GM12878 (cell line): ENCODE measurements at regions not wholly inside any gene's neighbourhood (a gene's known extent, or its start where the extent isn't known, plus 50 kb on each side); places are given as distances from the start of the nearest gene placed in this dataset.

ENCODE experiments used
- ATAC-seq: fragments of 200-7000 bp; cut with Tn5 transposase; 3 replicates; pipeline ENCODE4 v1.9.1; 2020; ENCODE audit warnings: mild to moderate bottlenecking, moderate library complexity
- BruUV-seq: library from RNA; stranded (reverse); fragments of 400-500 nt; replicated peaks from 2 replicates; lab custom pipeline; 2021; lab: Mats Ljungman, UMichigan
- CTCF ChIA-PET: fragments of 300-600 bp; sonication (Branson Sonifier 250); formaldehyde crosslinking; extraction: SDS; loops from one replicate; lab custom pipeline; 2021; ENCODE audit warnings: inconsistent platforms; lab: Yijun Ruan, JAX
- POLR2A ChIA-PET: fragments of 350-600 bp; formaldehyde crosslinking; extraction: SDS; loops from one replicate; lab custom pipeline; 2021; ENCODE audit warnings: inconsistent platforms; lab: Charles Lee
- RAD21 ChIA-PET: fragments of 300-600 bp; sonication (Branson Sonifier 250); formaldehyde crosslinking; loops from one replicate; lab custom pipeline; 2023; ENCODE audit warnings: antibody characterized with exemption; ENCODE audit not compliant: unreplicated experiment; lab: Charles Lee
- SMC1A ChIA-PET: fragments of 300-600 bp; sonication (Branson Sonifier 250); formaldehyde crosslinking; loops from one replicate; lab custom pipeline; 2023; ENCODE audit not compliant: unreplicated experiment, uncharacterized antibody; lab: Charles Lee
- DNase-seq: peaks from one replicate; pipeline ENCODE4 v3.0.0-alpha.2; 2011; ENCODE audit warnings: low read depth, low spot score
- FAIRE-seq: peaks from 3 replicates; lab custom pipeline; 2011; peaks lifted over from hg19 to GRCh38; lab: Jason Lieb, UNC
- H2AFZ ChIP-seq: 2 replicates; pipeline ENCODE4 v1.6.0; 2011; ENCODE audit warnings: low read depth, low read length, control low read depth; ENCODE audit not compliant: control insufficient read depth
- H3K27ac ChIP-seq: 2 replicates; pipeline ENCODE4 v1.5.1; 2011; ENCODE audit warnings: control low read depth; ENCODE audit not compliant: control insufficient read depth, insufficient read depth
- H3K27me3 ChIP-seq, 2 experiments: replicated peaks in 1 of 2; 2 replicates each; pipeline versions ENCODE4 v1.6.0 to v1.6.1; 2011; ENCODE audit warnings: low read length in 1 of 2; ENCODE audit not compliant: control insufficient read depth in 2 of 2, insufficient read depth in 2 of 2
- H3K36me3 ChIP-seq, 2 experiments: 2 replicates each; pipeline ENCODE4 v1.5.1; 2011; ENCODE audit warnings: low read length in 1 of 2; ENCODE audit not compliant: control insufficient read depth in 2 of 2, insufficient read depth in 2 of 2
- H3K4me1 ChIP-seq: 2 replicates; pipeline ENCODE4 v1.6.1; 2011; ENCODE audit warnings: mild to moderate bottlenecking, low read length, moderate library complexity, mixed read lengths; ENCODE audit not compliant: control insufficient read depth, insufficient read depth
- H3K4me2 ChIP-seq: 2 replicates; pipeline ENCODE4 v1.6.0; 2011; ENCODE audit warnings: control low read depth; ENCODE audit not compliant: control insufficient read depth, insufficient read depth
- H3K4me3 ChIP-seq: fragments of 200-600 bp; sonication (generic); 2 replicates; pipeline ENCODE4 v1.5.1; 2016
- H3K79me2 ChIP-seq: 2 replicates; pipeline ENCODE4 v1.6.0; 2011; ENCODE audit warnings: low read length; ENCODE audit not compliant: control insufficient read depth, insufficient read depth
- H3K9ac ChIP-seq: 2 replicates; pipeline ENCODE4 v1.8.0; 2011; ENCODE audit warnings: low read length, control low read depth, mixed read lengths; ENCODE audit not compliant: control insufficient read depth, insufficient read depth
- H3K9me3 ChIP-seq: replicated peaks from 3 replicates; pipeline ENCODE4 v1.5.1; 2011; ENCODE audit warnings: mild to moderate bottlenecking, low read length; ENCODE audit not compliant: control insufficient read depth, insufficient read depth
- H4K20me1 ChIP-seq: 2 replicates; pipeline ENCODE4 v1.6.0; 2011; ENCODE audit not compliant: control insufficient read depth, insufficient read depth
- IRF4 ChIP-seq: IDR thresholded peaks from 2 replicates; pipeline ENCODE4 v1.6.1; 2011; ENCODE audit warnings: low read depth, low read length
- NBN ChIP-seq: fragments of 450-650 bp; IDR thresholded peaks from 2 replicates; pipeline ENCODE4 v1.6.1; 2016
- SRF ChIP-seq, 2 experiments: IDR thresholded peaks; 2 replicates each; pipeline ENCODE4 v1.6.1; 2011; ENCODE audit warnings: low read depth in 2 of 2, low read length in 2 of 2, mild to moderate bottlenecking in 1 of 2, moderate library complexity in 1 of 2
- SUZ12 ChIP-seq: fragments of 200-600 bp; sonication (generic); IDR thresholded peaks from one replicate; pipeline ENCODE4 v1.6.1; 2018; ENCODE audit warnings: antibody characterized with exemption, mild to moderate bottlenecking; ENCODE audit not compliant: unreplicated experiment
- TCF3 ChIP-seq: IDR thresholded peaks from 2 replicates; pipeline ENCODE4 v1.6.1; 2012; ENCODE audit warnings: low read depth, mild to moderate bottlenecking, low read length, borderline replicate concordance; ENCODE audit not compliant: insufficient read depth
- TCF7 ChIP-seq: IDR thresholded peaks from 2 replicates; pipeline ENCODE4 v1.6.1; 2014; ENCODE audit warnings: antibody characterized with exemption, borderline replicate concordance
- YBX1 ChIP-seq: fragments of 450-650 bp; IDR thresholded peaks from 2 replicates; pipeline ENCODE4 v1.6.1; 2016; ENCODE audit warnings: antibody characterized with exemption
- WGBS: methylation state at CpG from one replicate; pipeline ENCODE4 v1.1.6; 2016; ENCODE audit warnings: low lambda C conversion rate; ENCODE audit not compliant: insufficient replicate concordance, insufficient coverage; ENCODE audit errors: missing lambda C conversion rate; 5-methylcytosine and 5-hydroxymethylcytosine counted together
- in situ Hi-C: fragments of 300-500 bp; cut with MboI; formaldehyde crosslinking; loops from 9 replicates; pipeline ENCODE4 v1.14.3; 2018; ENCODE audit warnings: mixed read lengths
- intact Hi-C: fragments of 100-400 bp; cut with micrococcal nuclease; formaldehyde crosslinking; loops from one replicate; pipeline ENCODE4 v1.14.2; 2022; ENCODE audit not compliant: unreplicated experiment
- TF ChIP-seq, protein P1 (sequence below): fragments of 450-650 bp; IDR thresholded peaks from 2 replicates; pipeline ENCODE4 v1.6.1; 2017; ENCODE audit warnings: mild to moderate bottlenecking, moderate library complexity

DNA sequence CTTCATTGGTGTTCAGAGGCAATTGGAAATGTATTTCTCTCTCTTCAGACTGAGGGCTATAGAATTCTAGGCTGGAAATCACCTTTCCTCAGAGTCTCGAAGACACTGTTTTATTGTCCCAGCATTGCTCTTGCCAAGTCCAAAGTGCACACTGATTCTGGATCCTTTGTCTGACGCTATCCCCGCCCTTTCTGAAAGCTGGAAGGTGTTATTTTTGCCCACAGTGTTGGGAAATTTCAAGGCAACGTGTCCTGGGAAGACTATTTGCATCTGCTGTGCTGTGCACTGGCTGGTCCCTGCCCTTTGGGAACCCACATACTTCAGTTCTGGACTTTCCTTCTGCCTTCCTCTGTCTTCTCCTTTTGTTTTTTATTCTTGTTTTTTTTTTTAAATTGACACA lies 190.8 kb downstream of the SH3BP4 start:
- no peak overlapping the region for H3K4me3 ChIP-seq
- no peak for TF ChIP-seq IRF4
- no peak for TF ChIP-seq SUZ12
- TF ChIP-seq YBX1, result no peak
- no peak for TF ChIP-seq TCF3
- TF ChIP-seq, protein P1, sequence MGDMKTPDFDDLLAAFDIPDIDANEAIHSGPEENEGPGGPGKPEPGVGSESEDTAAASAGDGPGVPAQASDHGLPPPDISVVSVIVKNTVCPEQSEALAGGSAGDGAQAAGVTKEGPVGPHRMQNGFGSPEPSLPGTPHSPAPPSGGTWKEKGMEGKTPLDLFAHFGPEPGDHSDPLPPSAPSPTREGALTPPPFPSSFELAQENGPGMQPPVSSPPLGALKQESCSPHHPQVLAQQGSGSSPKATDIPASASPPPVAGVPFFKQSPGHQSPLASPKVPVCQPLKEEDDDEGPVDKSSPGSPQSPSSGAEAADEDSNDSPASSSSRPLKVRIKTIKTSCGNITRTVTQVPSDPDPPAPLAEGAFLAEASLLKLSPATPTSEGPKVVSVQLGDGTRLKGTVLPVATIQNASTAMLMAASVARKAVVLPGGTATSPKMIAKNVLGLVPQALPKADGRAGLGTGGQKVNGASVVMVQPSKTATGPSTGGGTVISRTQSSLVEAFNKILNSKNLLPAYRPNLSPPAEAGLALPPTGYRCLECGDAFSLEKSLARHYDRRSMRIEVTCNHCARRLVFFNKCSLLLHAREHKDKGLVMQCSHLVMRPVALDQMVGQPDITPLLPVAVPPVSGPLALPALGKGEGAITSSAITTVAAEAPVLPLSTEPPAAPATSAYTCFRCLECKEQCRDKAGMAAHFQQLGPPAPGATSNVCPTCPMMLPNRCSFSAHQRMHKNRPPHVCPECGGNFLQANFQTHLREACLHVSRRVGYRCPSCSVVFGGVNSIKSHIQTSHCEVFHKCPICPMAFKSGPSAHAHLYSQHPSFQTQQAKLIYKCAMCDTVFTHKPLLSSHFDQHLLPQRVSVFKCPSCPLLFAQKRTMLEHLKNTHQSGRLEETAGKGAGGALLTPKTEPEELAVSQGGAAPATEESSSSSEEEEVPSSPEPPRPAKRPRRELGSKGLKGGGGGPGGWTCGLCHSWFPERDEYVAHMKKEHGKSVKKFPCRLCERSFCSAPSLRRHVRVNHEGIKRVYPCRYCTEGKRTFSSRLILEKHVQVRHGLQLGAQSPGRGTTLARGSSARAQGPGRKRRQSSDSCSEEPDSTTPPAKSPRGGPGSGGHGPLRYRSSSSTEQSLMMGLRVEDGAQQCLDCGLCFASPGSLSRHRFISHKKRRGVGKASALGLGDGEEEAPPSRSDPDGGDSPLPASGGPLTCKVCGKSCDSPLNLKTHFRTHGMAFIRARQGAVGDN, result no peak
- no peak for TF ChIP-seq SRF (IDR thresholded peaks at IDR 0.05; ENCODE audit: low read depth in 2 of 2, low read length in 2 of 2)
- TF ChIP-seq NBN, result no peak
- TF ChIP-seq TCF7, result no peak
- SMC1A ChIA-PET, result no interaction called here
- H3K9me3 ChIP-seq, result no peaks in the 10 kb centered on the region
- no peak for DNase-seq
- no peak overlapping the region for H3K9ac ChIP-seq
- H2AFZ ChIP-seq, result no peak overlapping the region
- no peaks in the 10 kb centered on the region for H4K20me1 ChIP-seq
- no peak for ATAC-seq
- no peaks in the 10 kb centered on the region for H3K27me3 ChIP-seq
- no peak for FAIRE-seq
- intact Hi-C loops, result no loop called here
- no peak overlapping the region for H3K27ac ChIP-seq
- no peaks in the 10 kb centered on the region for H3K36me3 ChIP-seq
- POLR2A ChIA-PET, result interaction anchor here (0.6 kb wide), 1 partner anchor 214 kb away, joined by 4 read pairs; no protein-coding TSS in a partner anchor
- H3K4me2 ChIP-seq, result no peak overlapping the region
- CTCF ChIA-PET, result no interaction called here
- no peaks in the 10 kb centered on the region for H3K4me1 ChIP-seq
- H3K79me2 ChIP-seq, result no peaks in the 10 kb centered on the region
- RAD21 ChIA-PET, result no interaction called here
- in situ Hi-C loops, result no loop called here
- 15% methylated on average over 4 of the region's 4 CpGs for WGBS
- no TSS peak for BruUV-seq
